ENCODE measurements at regions not wholly inside any gene's neighbourhood (a gene's known extent, or its start where the extent isn't known, plus 50 kb on each side); places are given as distances from the start of the nearest gene placed in this dataset.

- TF ChIP-seq ZNF274 (IDR thresholded peaks at IDR 0.05; ENCODE audit: low read depth, low read length) (no peak), EZH2 (IDR thresholded peaks at IDR 0.05) (no peak)
- TF ChIP-seq, protein P1, sequence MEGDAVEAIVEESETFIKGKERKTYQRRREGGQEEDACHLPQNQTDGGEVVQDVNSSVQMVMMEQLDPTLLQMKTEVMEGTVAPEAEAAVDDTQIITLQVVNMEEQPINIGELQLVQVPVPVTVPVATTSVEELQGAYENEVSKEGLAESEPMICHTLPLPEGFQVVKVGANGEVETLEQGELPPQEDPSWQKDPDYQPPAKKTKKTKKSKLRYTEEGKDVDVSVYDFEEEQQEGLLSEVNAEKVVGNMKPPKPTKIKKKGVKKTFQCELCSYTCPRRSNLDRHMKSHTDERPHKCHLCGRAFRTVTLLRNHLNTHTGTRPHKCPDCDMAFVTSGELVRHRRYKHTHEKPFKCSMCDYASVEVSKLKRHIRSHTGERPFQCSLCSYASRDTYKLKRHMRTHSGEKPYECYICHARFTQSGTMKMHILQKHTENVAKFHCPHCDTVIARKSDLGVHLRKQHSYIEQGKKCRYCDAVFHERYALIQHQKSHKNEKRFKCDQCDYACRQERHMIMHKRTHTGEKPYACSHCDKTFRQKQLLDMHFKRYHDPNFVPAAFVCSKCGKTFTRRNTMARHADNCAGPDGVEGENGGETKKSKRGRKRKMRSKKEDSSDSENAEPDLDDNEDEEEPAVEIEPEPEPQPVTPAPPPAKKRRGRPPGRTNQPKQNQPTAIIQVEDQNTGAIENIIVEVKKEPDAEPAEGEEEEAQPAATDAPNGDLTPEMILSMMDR (IDR thresholded peaks at IDR 0.05 in 2 of 3, conservative IDR thresholded peaks at IDR 0.05 in 1 of 3; ENCODE audit: borderline replicate concordance in 1 of 3, insufficient read depth in 1 of 3, low read depth in 2 of 3, low read length in 2 of 3), result no peak
Observed at GRCh38 chr13:105552078-105552477, 983.4 kb downstream of the EFNB2 start (continued).

DNA sequence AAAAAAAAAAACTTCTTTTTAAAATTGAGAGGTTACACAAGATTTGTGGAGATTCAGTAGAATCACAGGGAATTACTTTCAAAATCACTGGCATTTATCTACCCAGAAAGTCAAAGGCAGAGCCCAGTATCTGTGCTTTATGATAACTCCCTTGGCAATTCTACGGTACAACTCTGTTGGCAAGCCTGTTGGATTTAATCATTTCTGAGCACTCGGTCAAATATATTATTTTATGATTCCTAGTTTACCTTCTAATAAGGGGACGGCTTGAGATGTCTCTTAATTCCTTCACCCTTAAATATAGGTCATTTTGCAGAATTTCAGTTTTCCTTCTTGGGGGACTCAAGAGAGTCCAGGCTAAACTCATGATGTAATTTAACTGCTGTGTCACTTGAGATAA lies 987.6 kb downstream of the EFNB2 start:
- no peaks in the 10 kb centered on the region for H4K20me1 ChIP-seq (ENCODE audit: insufficient read depth)
- H3K4me3 ChIP-seq (replicated peaks in 1 of 2; ENCODE audit: low read depth in 1 of 2, low read length in 2 of 2), result no peak overlapping the region
- H3K27me3 ChIP-seq (ENCODE audit: insufficient read depth, low read length), result no peaks in the 10 kb centered on the region
- no peaks in the 10 kb centered on the region for H3K4me1 ChIP-seq (ENCODE audit: control insufficient read depth in 1 of 2, insufficient read depth in 2 of 2, low read length in 2 of 2)
- no peak overlapping the region for H3K27ac ChIP-seq (ENCODE audit: low read depth, low read length)
- RAD21 ChIA-PET (ENCODE audit: low non-redundant PET in 1 of 2, low total read pairs in 2 of 2, uncharacterized antibody in 2 of 2, unreplicated experiment in 2 of 2), result no interaction called here
- no peaks in the 10 kb centered on the region for H3K9me2 ChIP-seq (ENCODE audit: insufficient read depth)
- no peak overlapping the region for H2AFZ ChIP-seq (ENCODE audit: low read depth, low read length, poor library complexity, severe bottlenecking)
- H3K4me2 ChIP-seq (ENCODE audit: low read length), result no peak overlapping the region
- no peaks in the 10 kb centered on the region for H3K79me2 ChIP-seq (ENCODE audit: insufficient read depth, low read length)
- no peaks in the 10 kb centered on the region for H3K36me3 ChIP-seq (ENCODE audit: control insufficient read depth in 1 of 2, insufficient read depth in 2 of 2, low read length in 2 of 2)
- intact Hi-C loops (cut with micrococcal nuclease), result no loop called here
- no peak overlapping the region for H3K9ac ChIP-seq (ENCODE audit: low read length)
- DNase-seq (ENCODE audit: low read depth, low spot score) (no peak), ATAC-seq (no peak)
- POLR2A ChIA-PET, result no interaction called here
- CTCF ChIA-PET, result no interaction called here
- H3K9me3 ChIP-seq (ENCODE audit: control insufficient read depth in 1 of 2, insufficient read depth in 1 of 2, low read depth in 1 of 2, low read length in 2 of 2), result no peaks in the 10 kb centered on the region
- no TSS peak for BruUV-seq (replicated peaks)
- TF ChIP-seq SP1 (IDR thresholded peaks at IDR 0.05; ENCODE audit: low read depth) (no peak), REST (IDR thresholded peaks at IDR 0.05; ENCODE audit: low read depth) (no peak), RAD21 (IDR thresholded peaks at IDR 0.05; ENCODE audit: low read depth) (no peak), ELF1 (IDR thresholded peaks at IDR 0.05; ENCODE audit: borderline replicate concordance, low read depth) (no peak), POLR2AphosphoS5 (IDR thresholded peaks at IDR 0.05; ENCODE audit: low read depth, low read length) (no peak), EZH2 (IDR thresholded peaks at IDR 0.05) (no peak), SRF (IDR thresholded peaks at IDR 0.05; ENCODE audit: low read depth) (no peak), JUND (IDR thresholded peaks at IDR 0.05) (no peak), YY1 (IDR thresholded peaks at IDR 0.05; ENCODE audit: extremely low read depth, insufficient replicate concordance, low read depth, low read length) (no peak), POLR2A (IDR thresholded peaks at IDR 0.05; ENCODE audit: borderline replicate concordance, extremely low read depth, insufficient read depth, insufficient read length) (no peak), EZH2phosphoT487 (IDR thresholded peaks at IDR 0.05; ENCODE audit: borderline replicate concordance) (no peak), TCF7L2 (IDR thresholded peaks at IDR 0.05; ENCODE audit: borderline replicate concordance, extremely low read depth, insufficient read depth, insufficient read length) (no peak), EGR1 (IDR thresholded peaks at IDR 0.05; ENCODE audit: low read depth) (no peak)
- TF ChIP-seq, protein P1 (IDR thresholded peaks at IDR 0.05 in 2 of 3, conservative IDR thresholded peaks at IDR 0.05 in 1 of 3; ENCODE audit: borderline replicate concordance in 1 of 3, insufficient read depth in 1 of 3, low read depth in 2 of 3, low read length in 2 of 3), result no peak

All from HCT116 (cell line).